Pancreas (tissue), 10 donors: ENCODE measurements at regions not wholly inside any gene's neighbourhood (a gene's known extent, or its start where the extent isn't known, plus 50 kb on each side); places are given as distances from the start of the nearest gene placed in this dataset.

ENCODE experiments used
- ATAC-seq, 4 donors: fragments of 200-7000 bp; cut with Tn5 transposase; one replicate each; pipeline versions ENCODE4 v1.8.0 to v1.9.1; 2020; ENCODE audit warnings: mild to moderate bottlenecking in 4 of 4, moderate library complexity in 4 of 4
- DNase-seq, 6 donors: peaks; one replicate each; pipeline ENCODE4 v3.0.0-alpha.2; 2020
- FAIRE-seq: peaks from 2 replicates; lab custom pipeline; 2012; peaks lifted over from hg19 to GRCh38; lab: Jason Lieb, UNC
- H3K27ac ChIP-seq, 4 donors: fragments of 200-600 bp; sonication (generic); 1 replicate in 3 of 4; 2 replicates in 1 of 4; pipeline versions ENCODE4 v1.5.0 to v1.8.0; 2020
- H3K27me3 ChIP-seq, 4 donors: fragments of 200-600 bp; one replicate each; pipeline ENCODE4 v1.8.0; 2021
- H3K36me3 ChIP-seq, 3 donors: fragments of 200-600 bp; sonication (generic) in 1 of 3; one replicate each; pipeline versions ENCODE4 v1.5.0 to v1.8.0; 2020 to 2021
- H3K4me1 ChIP-seq, 3 donors: fragments of 200-600 bp; one replicate each; pipeline ENCODE4 v1.8.0; 2021
- H3K4me3 ChIP-seq, 4 donors: fragments of 200-600 bp; sonication (generic) in 2 of 4; one replicate each; pipeline versions ENCODE4 v1.5.0 to v1.8.0; 2020 to 2021
- H3K9me3 ChIP-seq, 4 donors: fragments of 200-600 bp; one replicate each; pipeline ENCODE4 v1.8.0; 2021
- CTCF ChIP-seq, 4 donors: fragments of 200-600 bp; sonication (generic) in 3 of 4; IDR thresholded peaks; one replicate each; pipeline versions ENCODE4 v1.5.0 to v1.8.0; 2021; ENCODE audit warnings: antibody characterized with exemption in 4 of 4
- WGBS, 2 donors: extraction: QIAGEN DNeasy Blood & Tissue Kit; methylation state at CpG; one replicate each; pipeline ENCODE4 v1.1.7; 2013; 5-methylcytosine and 5-hydroxymethylcytosine counted together
- intact Hi-C, 3 donors: fragments of 100-400 bp; cut with DNase I; formaldehyde crosslinking; loops; one replicate each; pipeline versions ENCODE4 v1.11.1 to v1.14.2; 2022
- donor health status: healthy with polysubstance abuse.
- donor health status: DM: no; HTN: no; CAD: no; lungs with moderate emphysema.
- donor health status: DM: no; HTN: no; CAD: no.
- donor health status: control.
- donor health status: control.
- donor health status: Bipolar disorder and iron deficiency.
- donor health status: DM: yes; HTN: yes; CAD: no.
- donor health status: DM: no; HTN: no; CAD: no.
- donor health status: DM: no; HTN: no; CAD: no.
- donor health status: DM: yes; HTN: yes; CAD: no.

GRCh38 chr3:14600856-14601610, 50.5 kb upstream of the CCDC174 start:
- Histone ChIP-seq H3K9me3 (no peaks in the 10 kb centered on the region), H3K4me1 (peaks cover 0 to 4% (median 4%) of the 10 kb centered on the region in 3 donors), H3K36me3 (no peaks in the 10 kb centered on the region), H3K27ac (no peak overlapping the region), H3K4me3 (no peak overlapping the region), H3K27me3 (no peaks in the 10 kb centered on the region)
- 87 to 88% methylated on average over 10 of the region's 10 CpGs for WGBS, 2 donors
- intact Hi-C loops = no loop called here
- no peak for DNase-seq
- no peak for ATAC-seq
- no peak for TF ChIP-seq CTCF (IDR thresholded peaks at IDR 0.05)
- no peak for FAIRE-seq

GRCh38 chr3:14601692-14602005, 49.9 kb upstream of the CCDC174 start:
- Histone ChIP-seq H3K4me1 (peaks cover 0 to 4% (median 4%) of the 10 kb centered on the region in 3 donors), H3K27me3 (no peaks in the 10 kb centered on the region), H3K36me3 (no peaks in the 10 kb centered on the region), H3K27ac (no peak overlapping the region), H3K9me3 (no peaks in the 10 kb centered on the region), H3K4me3 (no peak overlapping the region)
- no peak for FAIRE-seq
- WGBS, 2 donors = 47 to 51% methylated on average over 4 of the region's 4 CpGs
- DNase-seq = no peak
- ATAC-seq = no peak
- no peak for TF ChIP-seq CTCF (IDR thresholded peaks at IDR 0.05)
- intact Hi-C loops = no loop called here
